HEK293T (cell line): ENCODE measurements at regions not wholly inside any gene's neighbourhood (a gene's known extent, or its start where the extent isn't known, plus 50 kb on each side); places are given as distances from the start of the nearest gene placed in this dataset.
"Not testable (repeated sequence)": the region's sequence is repeated elsewhere in the genome, so short reads cannot be mapped to it uniquely, and the experiment has no call there.

ENCODE experiments used
- BHLHE40 ChIP-seq: fragments of 450-650 bp; IDR thresholded peaks from 2 replicates; pipeline ENCODE4 v1.6.1; 2016; ENCODE audit warnings: mild to moderate bottlenecking, moderate library complexity, borderline replicate concordance
- ELF4 ChIP-seq: fragments of 450-650 bp; IDR thresholded peaks from 2 replicates; pipeline ENCODE4 v1.6.1; 2017; ENCODE audit warnings: antibody characterized with exemption
- FOXA1 ChIP-seq: fragments of 450-650 bp; IDR thresholded peaks from 2 replicates; pipeline ENCODE4 v1.6.1; 2016; ENCODE audit warnings: mild to moderate bottlenecking
- FOXM1 ChIP-seq: fragments of 450-650 bp; IDR thresholded peaks from 2 replicates; pipeline ENCODE4 v1.6.1; 2017; ENCODE audit warnings: mild to moderate bottlenecking, borderline replicate concordance
- L3MBTL2 ChIP-seq: fragments of 450-650 bp; conservative IDR thresholded peaks from 2 replicates; pipeline ENCODE4 v1.6.1; 2016; ENCODE audit warnings: mild to moderate bottlenecking
- SP1 ChIP-seq: fragments of 450-650 bp; IDR thresholded peaks from 2 replicates; pipeline ENCODE4 v1.6.1; 2017
- SUZ12 ChIP-seq: fragments of 450-650 bp; IDR thresholded peaks from 2 replicates; pipeline ENCODE4 v1.6.1; 2016; ENCODE audit warnings: mild to moderate bottlenecking
- ZNF384 ChIP-seq: fragments of 450-650 bp; IDR thresholded peaks from 2 replicates; pipeline ENCODE4 v1.6.1; 2016
- TF ChIP-seq, protein P1 (sequence below): fragments of 450-650 bp; IDR thresholded peaks from 2 replicates; pipeline ENCODE4 v1.6.1; 2016

DNA sequence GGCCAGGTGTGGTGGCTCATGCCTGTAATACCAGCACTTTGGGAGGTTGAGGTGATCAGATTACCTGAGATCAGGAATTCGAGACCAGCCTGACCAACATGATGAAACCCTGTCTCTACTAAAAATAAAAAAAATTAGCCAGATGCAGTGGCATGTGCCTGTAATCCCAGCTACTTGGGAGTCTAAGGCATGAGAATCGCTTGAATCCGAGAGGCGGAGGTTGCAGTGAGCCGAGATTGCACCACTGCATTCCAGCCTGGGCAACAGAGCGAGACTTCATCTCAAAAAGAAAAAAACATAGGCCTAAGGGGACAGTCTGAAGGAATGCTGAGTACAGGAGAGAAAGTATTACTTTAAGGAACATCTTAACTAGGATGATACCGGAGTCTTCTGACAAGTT, 650.6 kb upstream of the USP24 start:
- not testable (repeated sequence) for TF ChIP-seq ZNF384, L3MBTL2, SP1, FOXM1, SUZ12, ELF4, BHLHE40, FOXA1
- TF ChIP-seq, protein P1, sequence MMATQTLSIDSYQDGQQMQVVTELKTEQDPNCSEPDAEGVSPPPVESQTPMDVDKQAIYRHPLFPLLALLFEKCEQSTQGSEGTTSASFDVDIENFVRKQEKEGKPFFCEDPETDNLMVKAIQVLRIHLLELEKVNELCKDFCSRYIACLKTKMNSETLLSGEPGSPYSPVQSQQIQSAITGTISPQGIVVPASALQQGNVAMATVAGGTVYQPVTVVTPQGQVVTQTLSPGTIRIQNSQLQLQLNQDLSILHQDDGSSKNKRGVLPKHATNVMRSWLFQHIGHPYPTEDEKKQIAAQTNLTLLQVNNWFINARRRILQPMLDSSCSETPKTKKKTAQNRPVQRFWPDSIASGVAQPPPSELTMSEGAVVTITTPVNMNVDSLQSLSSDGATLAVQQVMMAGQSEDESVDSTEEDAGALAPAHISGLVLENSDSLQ: not testable (repeated sequence)
